PC-9 (cell line): ENCODE measurements at regions not wholly inside any gene's neighbourhood (a gene's known extent, or its start where the extent isn't known, plus 50 kb on each side); places are given as distances from the start of the nearest gene placed in this dataset.

ENCODE experiments used
- CTCF ChIP-seq: fragments of 200-600 bp; sonication (generic); conservative IDR thresholded peaks from 2 replicates; pipeline ENCODE4 v1.6.1; 2017; ENCODE audit warnings: mixed run types, antibody characterized with exemption, mild to moderate bottlenecking, moderate library complexity
- EZH2 ChIP-seq: fragments of 200-600 bp; sonication (generic); IDR thresholded peaks from 2 replicates; pipeline ENCODE4 v1.8.0; 2017; ENCODE audit warnings: antibody characterized with exemption, low read depth

GRCh38 chr1:59116920-59117542, 179.9 kb upstream of the FGGY start:
- TF ChIP-seq CTCF (no peak), EZH2 (no peak)
